Fibroblast of villous mesenchyme (primary cell): ENCODE measurements at regions not wholly inside any gene's neighbourhood (a gene's known extent, or its start where the extent isn't known, plus 50 kb on each side); places are given as distances from the start of the nearest gene placed in this dataset.

Source experiments
- DNase-seq: peaks from one replicate; pipeline ENCODE4 v3.0.0-alpha.2; 2010; ENCODE audit warnings: low read depth
- H3K4me3 ChIP-seq: 2 replicates; pipeline ENCODE4 v1.5.1; 2011; ENCODE audit warnings: low read depth, mild to moderate bottlenecking, low read length
- CTCF ChIP-seq: IDR thresholded peaks from 2 replicates; pipeline ENCODE4 v1.5.1; 2012; ENCODE audit warnings: low read depth, mild to moderate bottlenecking, low read length; ENCODE audit not compliant: insufficient read depth

- no peak for TF ChIP-seq CTCF
- DNase-seq, result peak; percentile 53
- peak overlapping the region; percentile 37 for H3K4me3 ChIP-seq
Measured at GRCh38 chr9:130781569-130781968, 53.5 kb upstream of the ABL1 start.

- TF ChIP-seq CTCF, result no peak
- H3K4me3 ChIP-seq, result no peak overlapping the region
- DNase-seq, result no peak
Measured at GRCh38 chr9:130782886-130783530, 52.0 kb upstream of the ABL1 start.

GRCh38 chr9:130785053-130785452 lies 50.0 kb upstream of the ABL1 start:
- no peak for TF ChIP-seq CTCF
- H3K4me3 ChIP-seq, result no peak overlapping the region
- no peak for DNase-seq
